Lower leg skin (tissue), 4 donors: ENCODE measurements at regions not wholly inside any gene's neighbourhood (a gene's known extent, or its start where the extent isn't known, plus 50 kb on each side); places are given as distances from the start of the nearest gene placed in this dataset.

Experiments used
- DNase-seq, 2 donors: peaks; one replicate each; pipeline ENCODE4 v3.0.0-alpha.2; 2019; ENCODE audit warnings: low spot score in 2 of 2
- H3K4me3 ChIP-seq: fragments of 200-600 bp; sonication (generic); 2 replicates; pipeline ENCODE4 v1.5.1; 2017; ENCODE audit warnings: mild to moderate bottlenecking, low read depth; ENCODE audit not compliant: poor library complexity, severe bottlenecking
- CTCF ChIP-seq, 3 donors: fragments of 450-650 bp; IDR thresholded peaks; one replicate each; pipeline ENCODE4 v1.5.1; 2016; ENCODE audit warnings: antibody characterized with exemption in 3 of 3, mild to moderate bottlenecking in 3 of 3, moderate library complexity in 2 of 3
- POLR2A ChIP-seq, 2 donors: fragments of 450-650 bp; IDR thresholded peaks; one replicate each; pipeline ENCODE4 v1.6.1; 2016 to 2017; ENCODE audit warnings: antibody characterized with exemption in 2 of 2, mild to moderate bottlenecking in 1 of 2, moderate library complexity in 1 of 2
- WGBS, 2 donors: methylation state at CpG; one replicate each; pipeline ENCODE4 v1.1.5; 2018; 5-methylcytosine and 5-hydroxymethylcytosine counted together
- intact Hi-C: fragments of 100-400 bp; cut with DNase I; formaldehyde crosslinking; loops from one replicate; pipeline ENCODE4 v1.15.0; 2023; ENCODE audit warnings: low total_unique reads

- intact Hi-C loops, result no loop called here
- no peak for DNase-seq
- TF ChIP-seq CTCF (IDR thresholded peaks at IDR 0.05), result no peak
- no peak overlapping the region for H3K4me3 ChIP-seq
- 75 to 77% methylated on average over 5 of the region's 5 CpGs for WGBS, 2 donors
Measured at GRCh38 chr7:63117-63480, 129.3 kb upstream of the FAM20C start.

DNA sequence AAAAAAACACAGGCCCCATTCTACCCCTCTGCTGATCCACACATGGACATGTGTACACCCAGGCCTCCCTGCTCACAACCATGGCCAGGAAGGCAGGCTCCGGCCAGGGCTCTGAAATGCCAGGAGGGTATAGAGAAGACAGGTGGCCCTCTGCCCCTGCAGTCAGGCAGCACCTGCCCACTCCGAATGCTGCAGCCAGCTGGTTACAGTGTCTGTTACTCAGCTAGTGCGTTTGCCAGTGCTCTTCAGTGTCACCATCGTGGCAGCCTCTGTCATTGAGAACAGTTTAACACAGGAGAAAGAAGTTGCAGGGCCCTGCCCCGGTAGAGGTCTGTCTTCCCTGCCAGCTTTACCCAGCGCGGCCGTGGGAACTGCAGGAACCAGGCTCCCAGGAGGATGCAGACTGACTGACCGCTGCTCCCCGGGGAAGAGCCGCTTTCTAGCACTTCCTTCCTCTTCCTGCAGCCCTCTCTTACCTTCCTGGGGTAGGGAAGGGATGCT, 128.8 kb upstream of the FAM20C start:
- no peak for DNase-seq
- H3K4me3 ChIP-seq, result no peak overlapping the region
- TF ChIP-seq CTCF (IDR thresholded peaks at IDR 0.05) (no peak), POLR2A (IDR thresholded peaks at IDR 0.05) (no peak)
- WGBS, 2 donors, result 75% methylated on average over 11 of the region's 11 CpGs
- intact Hi-C loops, result no loop called here

DNA sequence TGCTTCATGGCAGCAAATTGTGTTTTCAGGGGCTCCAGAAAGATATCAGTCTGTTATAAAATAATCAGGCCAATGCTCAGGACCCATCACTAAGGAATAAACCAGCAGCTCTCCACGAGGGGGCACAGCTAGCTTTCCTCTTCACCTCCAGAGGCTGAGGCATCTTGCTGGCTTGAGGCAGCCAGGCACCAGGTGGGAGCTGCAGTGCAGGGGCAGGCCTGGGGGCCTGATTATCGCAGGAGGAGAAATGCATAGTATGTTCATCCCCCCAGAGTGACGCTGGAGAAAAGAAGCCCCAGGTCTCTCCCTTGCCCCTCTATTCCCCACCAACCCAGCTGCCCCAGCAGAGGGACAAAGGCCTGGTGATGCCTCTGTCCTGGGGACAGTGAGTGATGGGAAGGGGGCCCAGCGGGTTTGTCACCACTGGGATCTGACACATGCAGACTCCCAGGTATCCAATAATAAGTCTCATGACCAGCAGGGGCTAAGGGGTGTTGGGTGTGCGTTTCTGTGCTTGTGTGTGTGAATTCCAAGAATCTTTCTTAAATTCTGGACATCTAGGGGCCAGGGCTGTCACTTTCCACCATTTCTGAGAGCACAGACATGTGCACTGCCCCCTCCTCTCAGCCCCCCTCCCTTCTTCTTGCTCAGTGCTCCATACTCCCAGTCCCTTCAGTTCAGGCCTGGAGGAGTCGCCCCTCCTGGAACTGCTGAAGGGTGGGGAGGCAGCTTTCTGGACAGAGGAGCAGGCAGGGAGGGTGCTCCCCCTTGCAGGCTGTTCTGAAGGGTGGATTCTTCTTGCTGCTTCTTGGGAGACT, 128.1 kb upstream of the FAM20C start:
- WGBS, 2 donors, result 58 to 67% methylated on average over 6 of the region's 6 CpGs
- intact Hi-C loops, result no loop called here
- no peak for TF ChIP-seq CTCF (IDR thresholded peaks at IDR 0.05)
- no peak for TF ChIP-seq POLR2A (IDR thresholded peaks at IDR 0.05)
- no peak for DNase-seq
- no peak overlapping the region for H3K4me3 ChIP-seq

- intact Hi-C loops, result no loop called here
- 68 to 72% methylated on average over 11 of the region's 11 CpGs for WGBS, 2 donors
- no peak overlapping the region for H3K4me3 ChIP-seq
- TF ChIP-seq POLR2A (IDR thresholded peaks at IDR 0.05), result no peak
- no peak for TF ChIP-seq CTCF (IDR thresholded peaks at IDR 0.05)
- no peak for DNase-seq
Measured at GRCh38 chr7:64916-65341, 127.4 kb upstream of the FAM20C start.

GRCh38 chr7:65554-65953, 126.8 kb upstream of the FAM20C start:
- DNase-seq, result no peak
- no peak overlapping the region for H3K4me3 ChIP-seq
- intact Hi-C loops, result no loop called here
- TF ChIP-seq CTCF (IDR thresholded peaks at IDR 0.05) (no peak), POLR2A (IDR thresholded peaks at IDR 0.05) (no peak)
- 90 to 94% methylated on average over 8 of the region's 8 CpGs for WGBS, 2 donors

DNA sequence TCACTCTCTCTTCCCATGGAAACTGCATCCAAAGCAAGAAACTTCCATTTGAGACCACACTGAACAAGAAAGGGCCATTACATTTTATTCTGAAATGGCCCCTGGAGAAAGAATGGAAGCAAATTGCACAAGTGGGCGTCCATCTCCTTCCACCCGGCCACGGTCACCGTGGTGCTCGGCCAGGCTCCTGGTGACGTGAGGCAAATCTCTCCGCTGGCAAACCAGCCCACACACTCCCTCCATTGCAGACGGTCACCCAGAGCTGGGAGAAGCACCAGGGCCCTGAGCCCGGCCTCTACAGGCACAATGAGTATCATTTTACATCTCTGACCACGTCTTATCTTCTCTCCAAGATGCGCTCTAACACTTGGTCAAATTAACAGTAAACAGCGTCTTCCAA, 126.1 kb upstream of the FAM20C start:
- H3K4me3 ChIP-seq, result no peak overlapping the region
- intact Hi-C loops, result no loop called here
- TF ChIP-seq CTCF (IDR thresholded peaks at IDR 0.05) (no peak), POLR2A (IDR thresholded peaks at IDR 0.05) (no peak)
- 88 to 90% methylated on average over 12 of the region's 12 CpGs for WGBS, 2 donors
- no peak for DNase-seq
